OCI-LY7 (cell line): ENCODE measurements at regions not wholly inside any gene's neighbourhood (a gene's known extent, or its start where the extent isn't known, plus 50 kb on each side); places are given as distances from the start of the nearest gene placed in this dataset.

Experiments
- BruUV-seq: library from RNA; stranded (reverse); fragments of 400-500 nt; replicated peaks from 2 replicates; lab custom pipeline; 2021; lab: Mats Ljungman, UMichigan
- CTCF ChIA-PET: fragments of 300-600 bp; sonication (Branson Sonifier 250); formaldehyde crosslinking; loops from one replicate; lab custom pipeline; 2022; ENCODE audit warnings: antibody characterized with exemption; ENCODE audit not compliant: unreplicated experiment; lab: Charles Lee
- POLR2A ChIA-PET: fragments of 300-600 bp; sonication (Branson Sonifier 250); formaldehyde crosslinking; loops from one replicate; lab custom pipeline; 2022; ENCODE audit warnings: antibody characterized with exemption; lab: Charles Lee
- DNase-seq: peaks from one replicate; pipeline ENCODE4 v3.0.0-alpha.2; 2015; ENCODE audit warnings: low spot score
- H2AFZ ChIP-seq: fragments of 200-600 bp; sonication (generic), shearing (Covaris generic); 2 replicates; pipeline ENCODE4 v1.6.1; 2014; ENCODE audit warnings: mild to moderate bottlenecking, antibody characterized with exemption, low read length, moderate library complexity
- H3K27ac ChIP-seq: fragments of 200-600 bp; sonication (generic); 2 replicates; pipeline ENCODE4 v1.5.1; 2014; ENCODE audit warnings: mixed run types, low read depth, mild to moderate bottlenecking, moderate library complexity, low read length, inconsistent platforms; ENCODE audit not compliant: poor library complexity, severe bottlenecking
- H3K36me3 ChIP-seq: fragments of 200-600 bp; sonication (generic); 2 replicates; pipeline ENCODE4 v1.6.1; 2014; ENCODE audit warnings: mild to moderate bottlenecking, antibody characterized with exemption, low read length, moderate library complexity, mixed read lengths; ENCODE audit not compliant: insufficient read depth
- H3K4me1 ChIP-seq: fragments of 200-600 bp; sonication (generic); 2 replicates; pipeline ENCODE4 v1.5.1; 2014; ENCODE audit warnings: mild to moderate bottlenecking, low read length; ENCODE audit not compliant: insufficient read depth, poor library complexity, severe bottlenecking
- H3K4me2 ChIP-seq: fragments of 200-600 bp; sonication (generic); 2 replicates; pipeline ENCODE4 v1.6.1; 2014; ENCODE audit warnings: mild to moderate bottlenecking, low read length
- H3K4me3 ChIP-seq: fragments of 200-600 bp; sonication (generic); 2 replicates; pipeline ENCODE4 v1.5.1; 2014; ENCODE audit warnings: mild to moderate bottlenecking, low read depth, low read length; ENCODE audit not compliant: poor library complexity, severe bottlenecking
- H3K79me2 ChIP-seq: fragments of 200-600 bp; sonication (generic); 2 replicates; pipeline ENCODE4 v1.6.1; 2016; ENCODE audit warnings: low read depth, mild to moderate bottlenecking, low read length, moderate library complexity, mixed read lengths; ENCODE audit not compliant: insufficient read depth
- H3K9me2 ChIP-seq: fragments of 200-600 bp; sonication (generic); 2 replicates; pipeline ENCODE4 v1.6.1; 2016; ENCODE audit warnings: mild to moderate bottlenecking, low read length, mixed read lengths; ENCODE audit not compliant: insufficient read depth
- H3K9me3 ChIP-seq: fragments of 200-600 bp; sonication (generic); 2 replicates; pipeline ENCODE4 v1.6.1; 2014; ENCODE audit warnings: mild to moderate bottlenecking, mixed run types, low read length, mixed read lengths
- H4K20me1 ChIP-seq: fragments of 200-600 bp; sonication (generic); 2 replicates; pipeline ENCODE4 v1.6.1; 2014; ENCODE audit warnings: mild to moderate bottlenecking, antibody characterized with exemption, low read length, moderate library complexity, mixed read lengths; ENCODE audit not compliant: insufficient read depth
- EZH2phosphoT487 ChIP-seq: fragments of 200-600 bp; sonication (generic); IDR thresholded peaks from 2 replicates; pipeline ENCODE4 v1.6.1; 2018; ENCODE audit warnings: low read depth, borderline replicate concordance, mild to moderate bottlenecking, mixed run types, antibody characterized with exemption, low read length, moderate library complexity, mixed read lengths
- intact Hi-C: fragments of 100-400 bp; cut with micrococcal nuclease; formaldehyde crosslinking; loops from one replicate; pipeline ENCODE4 v1.10.0; 2022; ENCODE audit not compliant: unreplicated experiment
- TF ChIP-seq, protein P1 (sequence below): fragments of 200-600 bp; sonication (generic); conservative IDR thresholded peaks from 2 replicates; pipeline ENCODE4 v1.5.1; 2014; ENCODE audit warnings: mild to moderate bottlenecking, antibody characterized with exemption, low read length, moderate library complexity, mixed read lengths

- TF ChIP-seq, protein P1, sequence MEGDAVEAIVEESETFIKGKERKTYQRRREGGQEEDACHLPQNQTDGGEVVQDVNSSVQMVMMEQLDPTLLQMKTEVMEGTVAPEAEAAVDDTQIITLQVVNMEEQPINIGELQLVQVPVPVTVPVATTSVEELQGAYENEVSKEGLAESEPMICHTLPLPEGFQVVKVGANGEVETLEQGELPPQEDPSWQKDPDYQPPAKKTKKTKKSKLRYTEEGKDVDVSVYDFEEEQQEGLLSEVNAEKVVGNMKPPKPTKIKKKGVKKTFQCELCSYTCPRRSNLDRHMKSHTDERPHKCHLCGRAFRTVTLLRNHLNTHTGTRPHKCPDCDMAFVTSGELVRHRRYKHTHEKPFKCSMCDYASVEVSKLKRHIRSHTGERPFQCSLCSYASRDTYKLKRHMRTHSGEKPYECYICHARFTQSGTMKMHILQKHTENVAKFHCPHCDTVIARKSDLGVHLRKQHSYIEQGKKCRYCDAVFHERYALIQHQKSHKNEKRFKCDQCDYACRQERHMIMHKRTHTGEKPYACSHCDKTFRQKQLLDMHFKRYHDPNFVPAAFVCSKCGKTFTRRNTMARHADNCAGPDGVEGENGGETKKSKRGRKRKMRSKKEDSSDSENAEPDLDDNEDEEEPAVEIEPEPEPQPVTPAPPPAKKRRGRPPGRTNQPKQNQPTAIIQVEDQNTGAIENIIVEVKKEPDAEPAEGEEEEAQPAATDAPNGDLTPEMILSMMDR, result no peak
- no peak for TF ChIP-seq EZH2phosphoT487
- H3K4me1 ChIP-seq, result no peaks in the 10 kb centered on the region
- ChIA-PET CTCF (no interaction called here), POLR2A (no interaction called here)
- H3K27ac ChIP-seq, result no peak overlapping the region
- no peak overlapping the region for H3K4me3 ChIP-seq
- H2AFZ ChIP-seq, result no peak overlapping the region
- H3K79me2 ChIP-seq, result no peaks in the 10 kb centered on the region
- no peaks in the 10 kb centered on the region for H4K20me1 ChIP-seq
- intact Hi-C loops, result no loop called here
- H3K9me3 ChIP-seq, result no peaks in the 10 kb centered on the region
- H3K36me3 ChIP-seq, result no peaks in the 10 kb centered on the region
- no peak for DNase-seq
- BruUV-seq, result no TSS peak
- no peaks in the 10 kb centered on the region for H3K9me2 ChIP-seq
- no peak overlapping the region for H3K4me2 ChIP-seq
These were observed 138.8 kb downstream of the ZWINT start for GRCh38 chr10:56222237-56222636.

DNA sequence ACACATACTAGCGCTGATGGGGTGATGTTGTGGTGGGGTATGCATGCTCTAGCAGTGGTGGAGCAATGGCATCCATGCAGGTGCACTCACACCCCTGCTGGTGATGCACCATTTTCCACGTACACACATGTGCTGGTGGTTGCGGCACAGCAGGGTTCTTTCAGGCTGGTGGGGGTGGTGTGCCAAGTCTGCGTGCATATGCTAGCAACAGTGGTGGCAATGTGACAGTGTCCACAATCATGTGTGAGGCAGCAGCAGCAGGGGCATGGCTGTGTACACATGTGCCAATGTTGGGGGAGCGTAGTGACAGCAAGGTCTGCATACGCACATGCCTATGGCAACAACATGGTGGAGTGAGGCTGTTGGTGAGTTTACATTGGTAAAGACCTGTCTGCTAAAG, 148.1 kb downstream of the ZWINT start:
- no peak overlapping the region for H3K4me2 ChIP-seq
- H4K20me1 ChIP-seq, result no peaks in the 10 kb centered on the region
- no peak overlapping the region for H3K4me3 ChIP-seq
- no peaks in the 10 kb centered on the region for H3K4me1 ChIP-seq
- no TSS peak for BruUV-seq
- H3K36me3 ChIP-seq, result no peaks in the 10 kb centered on the region
- ChIA-PET CTCF (no interaction called here), POLR2A (no interaction called here)
- H3K79me2 ChIP-seq, result no peaks in the 10 kb centered on the region
- no peak overlapping the region for H2AFZ ChIP-seq
- no peak overlapping the region for H3K27ac ChIP-seq
- TF ChIP-seq, protein P1, result no peak
- TF ChIP-seq EZH2phosphoT487, result no peak
- H3K9me3 ChIP-seq, result no peaks in the 10 kb centered on the region
- H3K9me2 ChIP-seq, result no peaks in the 10 kb centered on the region
- intact Hi-C loops, result no loop called here
- no peak for DNase-seq

GRCh38 chr10:56181607-56182006, 179.5 kb downstream of the ZWINT start:
- Histone ChIP-seq H2AFZ (no peak overlapping the region), H3K9me3 (no peaks in the 10 kb centered on the region), H3K9me2 (no peaks in the 10 kb centered on the region), H3K27ac (no peak overlapping the region), H4K20me1 (no peaks in the 10 kb centered on the region), H3K4me1 (no peaks in the 10 kb centered on the region), H3K4me3 (no peak overlapping the region), H3K79me2 (no peaks in the 10 kb centered on the region), H3K36me3 (no peaks in the 10 kb centered on the region), H3K4me2 (no peak overlapping the region)
- intact Hi-C loops, result no loop called here
- no peak for DNase-seq
- CTCF ChIA-PET, result no interaction called here
- POLR2A ChIA-PET, result interaction anchor here (0.7 to 0.8 kb wide), 2 partner anchors 11 to 1272 kb away, joined by 3 read pairs; no protein-coding TSS in a partner anchor
- TF ChIP-seq, protein P1, result no peak
- TF ChIP-seq EZH2phosphoT487, result no peak
- BruUV-seq, result no TSS peak
